Activated naive CD8-positive, alpha-beta T cell treated with anti-CD3 and anti-CD28 coated beads for 36 hours (primary cell): ENCODE measurements at regions not wholly inside any gene's neighbourhood (a gene's known extent, or its start where the extent isn't known, plus 50 kb on each side); places are given as distances from the start of the nearest gene placed in this dataset.
"Not testable (repeated sequence)": the region's sequence is repeated elsewhere in the genome, so short reads cannot be mapped to it uniquely, and the experiment has no call there.

Experiments
- DNase-seq: peaks from one replicate; pipeline ENCODE4 v3.0.0; 2021
- H3K27ac Mint-ChIP-seq: one replicate; pipeline ENCODE4 v1.8.0; 2022; ENCODE audit warnings: mild to moderate bottlenecking, moderate library complexity, mixed read lengths
- H3K27me3 Mint-ChIP-seq: one replicate; pipeline ENCODE4 v1.8.0; 2022; ENCODE audit warnings: mild to moderate bottlenecking, mixed read lengths
- H3K36me3 Mint-ChIP-seq: one replicate; pipeline ENCODE4 v1.8.0; 2021; ENCODE audit warnings: mild to moderate bottlenecking, mixed read lengths
- H3K4me1 Mint-ChIP-seq: one replicate; pipeline ENCODE4 v1.8.0; 2021; ENCODE audit warnings: mixed read lengths
- H3K4me3 Mint-ChIP-seq: one replicate; pipeline ENCODE4 v1.8.0; 2022; ENCODE audit warnings: mild to moderate bottlenecking, moderate library complexity, mixed read lengths
- H3K9me3 Mint-ChIP-seq: one replicate; pipeline ENCODE4 v1.8.0; 2022; ENCODE audit warnings: mixed read lengths

- Mint-ChIP-seq H3K27me3 (peaks cover 3% of the 10 kb centered on the region), H3K27ac (no peak overlapping the region), H3K4me3 (no peak overlapping the region), H3K36me3 (no peaks in the 10 kb centered on the region), H3K9me3 (no peaks in the 10 kb centered on the region), H3K4me1 (no peaks in the 10 kb centered on the region)
- DNase-seq, result no peak
These were observed 262.0 kb downstream of the NUF2 start for GRCh38 chr1:163583661-163584181.

- peaks cover 3% of the 10 kb centered on the region for H3K27me3 Mint-ChIP-seq
- peaks cover 1% of the 10 kb centered on the region for H3K9me3 Mint-ChIP-seq
- no peak overlapping the region for H3K27ac Mint-ChIP-seq
- no peak for DNase-seq
- no peaks in the 10 kb centered on the region for H3K36me3 Mint-ChIP-seq
- H3K4me1 Mint-ChIP-seq, result no peaks in the 10 kb centered on the region
- H3K4me3 Mint-ChIP-seq, result no peak overlapping the region
These were observed 264.0 kb downstream of the NUF2 start for GRCh38 chr1:163585796-163586195.

GRCh38 chr1:163588796-163589195 lies 267.0 kb downstream of the NUF2 start:
- Mint-ChIP-seq H3K4me3 (no peak overlapping the region), H3K27ac (no peak overlapping the region), H3K36me3 (no peaks in the 10 kb centered on the region), H3K4me1 (no peaks in the 10 kb centered on the region), H3K27me3 (no peaks in the 10 kb centered on the region), H3K9me3 (peaks cover 4% of the 10 kb centered on the region)
- DNase-seq, result no peak

GRCh38 chr1:163589735-163590134 lies 268.0 kb downstream of the NUF2 start:
- DNase-seq, result no peak
- Mint-ChIP-seq H3K27me3 (no peaks in the 10 kb centered on the region), H3K27ac (no peak overlapping the region), H3K36me3 (no peaks in the 10 kb centered on the region), H3K4me1 (no peaks in the 10 kb centered on the region), H3K4me3 (no peak overlapping the region), H3K9me3 (peaks cover 4% of the 10 kb centered on the region)

- not testable (repeated sequence) for H3K27me3 Mint-ChIP-seq
These were observed 269.4 kb downstream of the NUF2 start for GRCh38 chr1:163591131-163591530.

GRCh38 chr1:163592623-163593022 lies 270.9 kb downstream of the NUF2 start:
- H3K4me3 Mint-ChIP-seq, H3K27me3 Mint-ChIP-seq, DNase-seq, H3K9me3 Mint-ChIP-seq, H3K36me3 Mint-ChIP-seq, H3K4me1 Mint-ChIP-seq, H3K27ac Mint-ChIP-seq: not testable (repeated sequence)

More at GRCh38 chr1:163591131-163591530, 269.4 kb downstream of the NUF2 start:
- H3K4me1 Mint-ChIP-seq, H3K27ac Mint-ChIP-seq, H3K9me3 Mint-ChIP-seq, H3K4me3 Mint-ChIP-seq, DNase-seq, H3K36me3 Mint-ChIP-seq: not testable (repeated sequence)

GRCh38 chr1:163596106-163596505 lies 274.4 kb downstream of the NUF2 start:
- H3K4me3 Mint-ChIP-seq, H3K36me3 Mint-ChIP-seq, H3K9me3 Mint-ChIP-seq, H3K4me1 Mint-ChIP-seq, H3K27ac Mint-ChIP-seq, H3K27me3 Mint-ChIP-seq, DNase-seq: not testable (repeated sequence)

- no peak for DNase-seq
- Mint-ChIP-seq H3K27me3 (no peaks in the 10 kb centered on the region), H3K27ac (no peak overlapping the region), H3K4me1 (no peaks in the 10 kb centered on the region), H3K4me3 (no peak overlapping the region), H3K9me3 (peaks cover 3% of the 10 kb centered on the region), H3K36me3 (no peaks in the 10 kb centered on the region)
These were observed 274.9 kb downstream of the NUF2 start for GRCh38 chr1:163596541-163597258.

GRCh38 chr1:163604321-163604720 lies 282.6 kb downstream of the NUF2 start:
- H3K4me3 Mint-ChIP-seq, result no peak overlapping the region
- no peaks in the 10 kb centered on the region for H3K36me3 Mint-ChIP-seq
- H3K4me1 Mint-ChIP-seq, result no peaks in the 10 kb centered on the region
- H3K27me3 Mint-ChIP-seq, result no peaks in the 10 kb centered on the region
- peaks cover 5% of the 10 kb centered on the region for H3K9me3 Mint-ChIP-seq
- H3K27ac Mint-ChIP-seq, result no peak overlapping the region
- DNase-seq, result no peak

GRCh38 chr1:163604896-163605295 lies 283.1 kb downstream of the NUF2 start:
- Mint-ChIP-seq H3K9me3 (peaks cover 5% of the 10 kb centered on the region), H3K4me1 (no peaks in the 10 kb centered on the region), H3K27me3 (no peaks in the 10 kb centered on the region), H3K4me3 (no peak overlapping the region), H3K27ac (no peak overlapping the region), H3K36me3 (no peaks in the 10 kb centered on the region)
- DNase-seq, result no peak

GRCh38 chr1:163608979-163609378 lies 287.2 kb downstream of the NUF2 start:
- Mint-ChIP-seq H3K4me1 (no peaks in the 10 kb centered on the region), H3K4me3 (no peak overlapping the region), H3K27ac (no peak overlapping the region), H3K9me3 (peaks cover 5% of the 10 kb centered on the region), H3K36me3 (no peaks in the 10 kb centered on the region), H3K27me3 (no peaks in the 10 kb centered on the region)
- no peak for DNase-seq

- Mint-ChIP-seq H3K27ac (no peak overlapping the region), H3K27me3 (no peaks in the 10 kb centered on the region), H3K36me3 (no peaks in the 10 kb centered on the region), H3K4me1 (no peaks in the 10 kb centered on the region), H3K4me3 (no peak overlapping the region), H3K9me3 (peaks cover 5% of the 10 kb centered on the region)
- DNase-seq, result no peak
These were observed 288.1 kb downstream of the NUF2 start for GRCh38 chr1:163609858-163610257.

GRCh38 chr1:163610486-163610885 lies 288.7 kb downstream of the NUF2 start:
- Mint-ChIP-seq H3K27ac (no peak overlapping the region), H3K27me3 (no peaks in the 10 kb centered on the region), H3K4me3 (no peak overlapping the region), H3K9me3 (peaks cover 4% of the 10 kb centered on the region), H3K4me1 (no peaks in the 10 kb centered on the region), H3K36me3 (no peaks in the 10 kb centered on the region)
- no peak for DNase-seq

- Mint-ChIP-seq H3K4me3 (no peak overlapping the region), H3K36me3 (no peaks in the 10 kb centered on the region), H3K27me3 (no peaks in the 10 kb centered on the region), H3K4me1 (no peaks in the 10 kb centered on the region), H3K27ac (no peak overlapping the region), H3K9me3 (no peaks in the 10 kb centered on the region)
- no peak for DNase-seq
These were observed 292.6 kb downstream of the NUF2 start for GRCh38 chr1:163614361-163614760.

GRCh38 chr1:163628034-163628773 lies 306.4 kb downstream of the NUF2 start:
- Mint-ChIP-seq H3K27ac (no peak overlapping the region), H3K4me1 (no peaks in the 10 kb centered on the region), H3K27me3 (peaks cover 3% of the 10 kb centered on the region), H3K4me3 (no peak overlapping the region), H3K9me3 (peaks cover 18% of the 10 kb centered on the region), H3K36me3 (no peaks in the 10 kb centered on the region)
- no peak for DNase-seq

GRCh38 chr1:163632269-163632668 lies 310.5 kb downstream of the NUF2 start:
- H3K27ac Mint-ChIP-seq, result no peak overlapping the region
- H3K4me1 Mint-ChIP-seq, result no peaks in the 10 kb centered on the region
- H3K9me3 Mint-ChIP-seq, result peaks cover 19% of the 10 kb centered on the region
- no peaks in the 10 kb centered on the region for H3K27me3 Mint-ChIP-seq
- no peaks in the 10 kb centered on the region for H3K36me3 Mint-ChIP-seq
- no peak overlapping the region for H3K4me3 Mint-ChIP-seq
- no peak for DNase-seq
